ENCODE measurements at regions not wholly inside any gene's neighbourhood (a gene's known extent, or its start where the extent isn't known, plus 50 kb on each side); places are given as distances from the start of the nearest gene placed in this dataset.

- Mint-ChIP-seq H3K36me3 (ENCODE audit: insufficient read depth) (peaks cover 2% of the 10 kb centered on the region), H3K27ac (ENCODE audit: low read depth) (no peak overlapping the region), H3K27me3 (peaks cover 20% of the 10 kb centered on the region), H3K9me3 (no peaks in the 10 kb centered on the region), H3K4me3 (no peak overlapping the region), H3K4me1 (peaks cover 14% of the 10 kb centered on the region)
- DNase-seq (ENCODE audit: low spot score in 2 of 2), result no peak
- no peak for ATAC-seq (replicated peaks; ENCODE audit: extremely low read depth, poor library complexity, severe bottlenecking)
These were observed 94.8 kb upstream of the CNKSR3 start for GRCh38 chr6:154605178-154605881.

DNA sequence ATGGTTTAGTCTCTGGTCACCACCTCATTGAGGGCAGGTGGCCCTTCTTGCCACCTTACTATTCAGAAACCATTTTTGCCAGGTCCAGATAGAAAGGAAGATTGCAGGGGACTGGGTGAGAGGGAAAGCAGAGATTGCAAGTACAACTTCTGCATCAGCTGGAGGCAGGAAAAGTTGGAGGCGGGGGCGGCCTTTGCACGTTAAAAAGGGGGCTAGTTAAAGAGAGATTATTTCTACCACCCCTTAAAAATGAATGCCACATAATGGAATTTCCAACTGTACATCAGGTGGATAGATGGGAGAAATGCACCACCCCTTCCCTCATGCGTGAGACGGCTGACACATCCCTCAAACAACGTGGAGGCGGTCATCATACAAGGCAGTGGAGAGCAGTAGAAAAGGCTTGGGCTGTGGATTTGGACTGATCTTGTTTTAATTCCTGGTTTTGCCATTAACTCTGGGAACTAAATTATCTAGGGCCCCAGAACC is 95.4 kb upstream of the CNKSR3 start:
- Mint-ChIP-seq H3K36me3 (ENCODE audit: insufficient read depth) (peaks cover 2% of the 10 kb centered on the region), H3K27ac (ENCODE audit: low read depth) (no peak overlapping the region), H3K9me3 (no peaks in the 10 kb centered on the region), H3K27me3 (peaks cover 20% of the 10 kb centered on the region), H3K4me1 (peaks cover 14% of the 10 kb centered on the region), H3K4me3 (no peak overlapping the region)
- ATAC-seq (replicated peaks; ENCODE audit: extremely low read depth, poor library complexity, severe bottlenecking), result no peak
- no peak for DNase-seq (ENCODE audit: low spot score in 2 of 2)

DNA sequence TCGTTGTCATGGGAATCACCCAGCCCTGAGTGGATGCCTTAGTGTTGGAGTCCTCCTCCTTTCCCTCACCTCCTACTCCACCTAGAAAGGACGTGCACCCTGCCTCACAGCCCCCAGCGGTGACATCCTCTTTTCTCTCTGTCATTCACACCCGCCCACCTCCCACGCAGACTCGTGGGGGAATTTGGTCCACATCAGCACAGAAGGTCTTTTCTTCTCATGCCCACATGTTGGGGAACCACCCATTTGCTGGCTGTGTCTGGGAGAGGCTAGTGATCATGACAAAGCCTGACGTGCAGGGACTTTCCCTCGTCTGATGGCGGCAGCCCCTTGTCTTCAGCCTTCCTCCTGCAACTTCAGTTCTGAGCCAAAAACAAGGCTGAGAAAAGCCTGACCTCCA is 96.0 kb upstream of the CNKSR3 start:
- H3K27me3 Mint-ChIP-seq, result peaks cover 20% of the 10 kb centered on the region
- H3K36me3 Mint-ChIP-seq (ENCODE audit: insufficient read depth), result peaks cover 2% of the 10 kb centered on the region
- DNase-seq (ENCODE audit: low spot score in 2 of 2) (peak in 1 of 2 donors; percentile 24), ATAC-seq (replicated peaks; ENCODE audit: extremely low read depth, poor library complexity, severe bottlenecking) (peak; percentile 73)
- no peak overlapping the region for H3K4me3 Mint-ChIP-seq
- peaks cover 14% of the 10 kb centered on the region for H3K4me1 Mint-ChIP-seq
- H3K9me3 Mint-ChIP-seq, result no peaks in the 10 kb centered on the region
- H3K27ac Mint-ChIP-seq (ENCODE audit: low read depth), result peak overlapping the region; percentile 75

- ATAC-seq (replicated peaks; ENCODE audit: extremely low read depth, poor library complexity, severe bottlenecking) (no peak), DNase-seq (ENCODE audit: low spot score in 2 of 2) (no peak)
- Mint-ChIP-seq H3K27ac (ENCODE audit: low read depth) (peak overlapping the region; percentile 75), H3K27me3 (peaks cover 20% of the 10 kb centered on the region), H3K36me3 (ENCODE audit: insufficient read depth) (peaks cover 2% of the 10 kb centered on the region), H3K9me3 (no peaks in the 10 kb centered on the region), H3K4me3 (peak overlapping the region; percentile 2), H3K4me1 (peaks cover 14% of the 10 kb centered on the region)
These were observed 96.4 kb upstream of the CNKSR3 start for GRCh38 chr6:154606860-154607259.

DNA sequence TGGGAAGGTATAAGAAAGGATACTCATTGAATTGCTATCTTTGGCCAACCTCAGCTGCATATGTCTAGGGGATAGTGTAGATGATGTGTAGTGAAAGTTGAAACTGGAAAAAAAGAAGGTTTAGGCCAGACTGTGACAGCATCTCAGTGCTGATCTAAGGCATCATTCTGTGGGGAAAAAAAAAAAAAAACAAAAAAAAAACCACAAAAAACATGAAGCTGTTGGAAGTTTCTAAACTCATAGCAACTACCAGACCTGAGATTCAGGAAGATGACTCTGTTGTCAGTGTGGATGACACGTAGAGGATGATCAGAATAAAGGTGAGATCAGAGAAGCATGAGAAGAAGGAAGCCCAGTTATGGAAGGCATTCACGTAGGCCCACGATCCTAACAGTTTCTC is 100.8 kb upstream of the CNKSR3 start:
- Mint-ChIP-seq H3K4me1 (peaks cover 9% of the 10 kb centered on the region), H3K27me3 (peaks cover 11% of the 10 kb centered on the region), H3K27ac (ENCODE audit: low read depth) (no peak overlapping the region), H3K4me3 (no peak overlapping the region), H3K36me3 (ENCODE audit: insufficient read depth) (no peaks in the 10 kb centered on the region), H3K9me3 (no peaks in the 10 kb centered on the region)
- ATAC-seq (replicated peaks; ENCODE audit: extremely low read depth, poor library complexity, severe bottlenecking), result no peak
- DNase-seq (ENCODE audit: low spot score in 2 of 2), result no peak

- no peak overlapping the region for H3K4me3 Mint-ChIP-seq
- peaks cover 2% of the 10 kb centered on the region for H3K4me1 Mint-ChIP-seq
- no peaks in the 10 kb centered on the region for H3K36me3 Mint-ChIP-seq (ENCODE audit: insufficient read depth)
- DNase-seq (ENCODE audit: low spot score in 2 of 2), result no peak
- H3K27me3 Mint-ChIP-seq, result peaks cover 4% of the 10 kb centered on the region
- H3K9me3 Mint-ChIP-seq, result no peaks in the 10 kb centered on the region
- ATAC-seq (replicated peaks; ENCODE audit: extremely low read depth, poor library complexity, severe bottlenecking), result no peak
- H3K27ac Mint-ChIP-seq (ENCODE audit: low read depth), result no peak overlapping the region
These were observed 101.4 kb upstream of the CNKSR3 start for GRCh38 chr6:154611847-154612246.

DNA sequence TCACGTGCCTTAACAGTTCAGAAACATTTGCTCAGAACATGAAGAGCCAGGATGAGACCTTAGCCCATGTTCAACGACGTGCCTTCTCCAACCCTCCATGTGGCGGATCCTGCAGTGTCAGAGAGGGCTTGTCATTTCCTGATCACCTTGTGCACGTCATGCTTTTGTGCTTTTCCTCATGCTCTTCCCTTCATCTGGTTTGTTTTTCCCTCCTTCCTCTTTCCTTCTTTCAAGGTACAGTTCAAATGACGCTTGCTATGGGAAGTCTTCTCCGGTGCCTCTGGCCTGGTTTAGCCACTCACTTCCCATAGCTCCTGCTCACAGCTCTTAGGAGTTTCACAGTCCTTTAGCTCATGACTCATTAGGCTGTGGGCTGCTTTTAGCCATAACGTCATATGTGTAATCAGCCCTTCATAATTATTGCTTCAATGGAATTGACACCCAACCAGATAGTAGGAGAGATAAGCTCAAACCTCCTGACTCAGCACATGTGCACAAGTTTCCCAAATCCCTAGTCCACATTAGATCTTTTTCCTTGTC is 102.7 kb upstream of the CNKSR3 start:
- Mint-ChIP-seq H3K27ac (ENCODE audit: low read depth) (no peak overlapping the region), H3K4me1 (no peaks in the 10 kb centered on the region), H3K9me3 (no peaks in the 10 kb centered on the region), H3K27me3 (no peaks in the 10 kb centered on the region), H3K36me3 (ENCODE audit: insufficient read depth) (no peaks in the 10 kb centered on the region), H3K4me3 (no peak overlapping the region)
- DNase-seq (ENCODE audit: low spot score in 2 of 2) (no peak), ATAC-seq (replicated peaks; ENCODE audit: extremely low read depth, poor library complexity, severe bottlenecking) (no peak)

DNA sequence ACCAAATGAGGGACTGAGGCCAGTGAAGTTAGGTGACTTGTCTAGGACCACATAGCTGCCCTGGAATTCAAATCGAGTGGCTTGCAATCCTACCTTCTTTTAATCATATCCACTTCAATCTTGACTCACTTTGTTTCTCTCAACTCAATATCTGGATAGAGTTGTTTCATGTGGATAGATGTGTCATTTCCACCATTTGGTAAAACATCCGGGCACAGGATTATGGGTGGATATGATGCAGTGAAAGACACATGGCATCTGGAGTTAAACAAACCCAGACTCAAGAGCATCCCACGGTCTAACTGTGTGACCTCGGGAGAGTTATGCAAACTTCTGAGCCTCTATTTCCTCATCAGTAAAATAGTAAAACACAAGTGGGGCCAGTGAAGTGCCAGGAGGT is 103.6 kb upstream of the CNKSR3 start:
- Mint-ChIP-seq H3K36me3 (ENCODE audit: insufficient read depth) (no peaks in the 10 kb centered on the region), H3K4me1 (no peaks in the 10 kb centered on the region), H3K27ac (ENCODE audit: low read depth) (no peak overlapping the region), H3K27me3 (peaks cover 8% of the 10 kb centered on the region), H3K9me3 (no peaks in the 10 kb centered on the region), H3K4me3 (no peak overlapping the region)
- no peak for ATAC-seq (replicated peaks; ENCODE audit: extremely low read depth, poor library complexity, severe bottlenecking)
- DNase-seq (ENCODE audit: low spot score in 2 of 2), result no peak

DNA sequence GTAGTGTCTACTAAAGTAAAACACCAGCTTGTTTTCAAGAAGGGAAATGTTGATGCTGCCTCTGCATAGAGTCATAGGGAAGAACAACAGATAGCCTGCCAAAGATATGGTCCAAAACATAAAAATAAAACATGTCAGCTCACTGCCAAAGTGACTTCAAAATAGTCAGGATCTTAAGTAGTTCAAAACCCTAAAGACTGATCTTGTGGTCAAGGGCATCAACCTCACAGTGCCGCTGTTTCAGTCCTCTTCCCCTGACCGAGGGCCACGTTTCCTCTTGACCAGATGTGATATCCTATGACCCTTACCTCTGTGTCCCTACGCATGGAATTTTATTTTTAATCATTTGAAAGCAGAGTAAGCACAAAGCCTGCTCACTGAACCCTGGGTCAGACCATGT is 104.2 kb upstream of the CNKSR3 start:
- no peaks in the 10 kb centered on the region for H3K36me3 Mint-ChIP-seq (ENCODE audit: insufficient read depth)
- no peak for DNase-seq (ENCODE audit: low spot score in 2 of 2)
- no peak overlapping the region for H3K4me3 Mint-ChIP-seq
- no peak for ATAC-seq (replicated peaks; ENCODE audit: extremely low read depth, poor library complexity, severe bottlenecking)
- no peak overlapping the region for H3K27ac Mint-ChIP-seq (ENCODE audit: low read depth)
- no peaks in the 10 kb centered on the region for H3K9me3 Mint-ChIP-seq
- peaks cover 13% of the 10 kb centered on the region for H3K27me3 Mint-ChIP-seq
- no peaks in the 10 kb centered on the region for H3K4me1 Mint-ChIP-seq

DNA sequence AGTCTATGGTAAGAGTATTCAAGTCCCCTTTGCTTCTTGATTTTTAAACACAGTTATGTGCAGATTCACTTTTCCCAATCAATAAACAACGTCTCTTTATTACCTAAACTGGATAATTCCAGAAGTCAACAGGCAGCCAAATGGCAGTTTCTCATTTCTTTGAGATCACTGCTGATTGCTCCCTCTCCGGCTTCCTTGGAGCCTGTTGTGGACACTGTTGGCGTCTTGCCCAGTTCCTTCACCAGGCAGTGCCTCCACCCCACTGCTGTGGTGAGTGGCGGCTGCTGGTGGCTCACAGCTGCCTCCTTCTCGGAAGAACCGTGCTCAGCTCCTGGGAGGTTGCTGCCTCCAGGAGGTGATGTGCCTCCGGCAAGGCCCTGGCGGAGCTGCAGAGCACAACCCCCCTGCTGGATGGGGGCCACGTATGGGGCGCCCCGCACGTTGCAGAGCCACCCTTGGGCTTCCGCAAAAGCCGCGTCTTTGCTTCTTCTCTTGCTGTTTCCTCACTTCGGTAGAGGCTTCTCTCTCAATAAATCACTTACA is 105.1 kb upstream of the CNKSR3 start:
- H3K9me3 Mint-ChIP-seq, result no peaks in the 10 kb centered on the region
- H3K27me3 Mint-ChIP-seq, result peaks cover 17% of the 10 kb centered on the region
- H3K4me3 Mint-ChIP-seq, result no peak overlapping the region
- ATAC-seq (replicated peaks; ENCODE audit: extremely low read depth, poor library complexity, severe bottlenecking) (no peak), DNase-seq (ENCODE audit: low spot score in 2 of 2) (no peak)
- H3K36me3 Mint-ChIP-seq (ENCODE audit: insufficient read depth), result no peaks in the 10 kb centered on the region
- H3K27ac Mint-ChIP-seq (ENCODE audit: low read depth), result no peak overlapping the region
- H3K4me1 Mint-ChIP-seq, result no peaks in the 10 kb centered on the region

- ATAC-seq (replicated peaks; ENCODE audit: extremely low read depth, poor library complexity, severe bottlenecking) (no peak), DNase-seq (ENCODE audit: low spot score in 2 of 2) (no peak)
- Mint-ChIP-seq H3K27ac (ENCODE audit: low read depth) (no peak overlapping the region), H3K4me3 (no peak overlapping the region), H3K9me3 (no peaks in the 10 kb centered on the region), H3K36me3 (ENCODE audit: insufficient read depth) (no peaks in the 10 kb centered on the region), H3K4me1 (no peaks in the 10 kb centered on the region), H3K27me3 (peaks cover 17% of the 10 kb centered on the region)
These were observed 106.7 kb upstream of the CNKSR3 start for GRCh38 chr6:154617175-154617574.

GRCh38 chr6:154619146-154619545 is 108.7 kb upstream of the CNKSR3 start:
- DNase-seq (ENCODE audit: low spot score in 2 of 2), result no peak
- ATAC-seq (replicated peaks; ENCODE audit: extremely low read depth, poor library complexity, severe bottlenecking), result no peak

GRCh38 chr6:154621686-154622085 is 111.2 kb upstream of the CNKSR3 start:
- Mint-ChIP-seq H3K9me3 (peaks cover 5% of the 10 kb centered on the region), H3K27ac (ENCODE audit: low read depth) (no peak overlapping the region), H3K27me3 (peaks cover 17% of the 10 kb centered on the region), H3K4me3 (no peak overlapping the region), H3K36me3 (ENCODE audit: insufficient read depth) (no peaks in the 10 kb centered on the region), H3K4me1 (no peaks in the 10 kb centered on the region)
- ATAC-seq (replicated peaks; ENCODE audit: extremely low read depth, poor library complexity, severe bottlenecking) (no peak), DNase-seq (ENCODE audit: low spot score in 2 of 2) (no peak)

More at GRCh38 chr6:154619146-154619545, 108.7 kb upstream of the CNKSR3 start:
- Mint-ChIP-seq H3K27ac (ENCODE audit: low read depth) (no peak overlapping the region), H3K4me1 (no peaks in the 10 kb centered on the region), H3K27me3 (peaks cover 17% of the 10 kb centered on the region), H3K9me3 (no peaks in the 10 kb centered on the region), H3K4me3 (no peak overlapping the region), H3K36me3 (ENCODE audit: insufficient read depth) (no peaks in the 10 kb centered on the region)
